Astrocyte (in vitro differentiated cells and primary cell): ENCODE measurements at regions not wholly inside any gene's neighbourhood (a gene's known extent, or its start where the extent isn't known, plus 50 kb on each side); places are given as distances from the start of the nearest gene placed in this dataset.

Experiments used
- EZH2 ChIP-seq: IDR thresholded peaks from 2 replicates; pipeline ENCODE4 v1.6.1; 2012; ENCODE audit warnings: mild to moderate bottlenecking, low read length, inconsistent platforms; ENCODE audit not compliant: insufficient read depth
- TF ChIP-seq, protein P1 (sequence below): IDR thresholded peaks from 2 replicates; pipeline ENCODE4 v1.5.1; 2011; ENCODE audit warnings: low read depth, mild to moderate bottlenecking, inconsistent platforms, low read length, moderate library complexity; ENCODE audit not compliant: insufficient read depth

DNA sequence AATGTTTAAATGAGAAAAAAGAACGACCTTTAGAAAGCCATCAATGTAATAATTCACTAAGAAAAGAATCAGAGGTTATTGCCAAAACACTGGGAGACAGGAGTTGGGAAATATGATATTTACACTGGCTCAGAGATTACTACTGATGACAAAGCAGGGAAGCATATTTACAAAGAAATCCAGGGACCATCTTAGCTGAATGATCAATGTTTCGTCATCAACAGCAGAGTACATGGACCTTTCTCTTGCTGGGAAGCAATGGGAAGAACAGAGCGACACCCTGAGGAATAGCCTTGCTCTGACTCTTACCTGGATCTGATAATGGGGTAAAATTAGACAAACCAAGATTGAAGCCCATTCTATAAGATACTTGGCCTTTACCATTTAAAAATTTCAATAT lies 1293.5 kb downstream of the XPNPEP1 start:
- TF ChIP-seq, protein P1, sequence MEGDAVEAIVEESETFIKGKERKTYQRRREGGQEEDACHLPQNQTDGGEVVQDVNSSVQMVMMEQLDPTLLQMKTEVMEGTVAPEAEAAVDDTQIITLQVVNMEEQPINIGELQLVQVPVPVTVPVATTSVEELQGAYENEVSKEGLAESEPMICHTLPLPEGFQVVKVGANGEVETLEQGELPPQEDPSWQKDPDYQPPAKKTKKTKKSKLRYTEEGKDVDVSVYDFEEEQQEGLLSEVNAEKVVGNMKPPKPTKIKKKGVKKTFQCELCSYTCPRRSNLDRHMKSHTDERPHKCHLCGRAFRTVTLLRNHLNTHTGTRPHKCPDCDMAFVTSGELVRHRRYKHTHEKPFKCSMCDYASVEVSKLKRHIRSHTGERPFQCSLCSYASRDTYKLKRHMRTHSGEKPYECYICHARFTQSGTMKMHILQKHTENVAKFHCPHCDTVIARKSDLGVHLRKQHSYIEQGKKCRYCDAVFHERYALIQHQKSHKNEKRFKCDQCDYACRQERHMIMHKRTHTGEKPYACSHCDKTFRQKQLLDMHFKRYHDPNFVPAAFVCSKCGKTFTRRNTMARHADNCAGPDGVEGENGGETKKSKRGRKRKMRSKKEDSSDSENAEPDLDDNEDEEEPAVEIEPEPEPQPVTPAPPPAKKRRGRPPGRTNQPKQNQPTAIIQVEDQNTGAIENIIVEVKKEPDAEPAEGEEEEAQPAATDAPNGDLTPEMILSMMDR, result no peak
- no peak for TF ChIP-seq EZH2
